Ovary (tissue), 3 donors: ENCODE measurements at regions not wholly inside any gene's neighbourhood (a gene's known extent, or its start where the extent isn't known, plus 50 kb on each side); places are given as distances from the start of the nearest gene placed in this dataset.

Source experiments
- EP300 ChIP-seq: sonication (generic); formaldehyde crosslinking; IDR thresholded peaks from one replicate; pipeline ENCODE4 v1.6.1; 2017; ENCODE audit warnings: antibody characterized with exemption
- POLR2A ChIP-seq: fragments of 450-650 bp; IDR thresholded peaks from one replicate; pipeline ENCODE4 v1.6.1; 2017; ENCODE audit warnings: antibody characterized with exemption, mild to moderate bottlenecking, moderate library complexity
- TF ChIP-seq, protein P1 (sequence below), 3 donors: fragments of 450-650 bp in 2 of 3; fragments of 200-600 bp in 1 of 3; IDR thresholded peaks; one replicate each; pipeline versions ENCODE4 v1.5.1 to v1.8.0; 2016 to 2022; ENCODE audit warnings: antibody characterized with exemption in 3 of 3, mild to moderate bottlenecking in 1 of 3
- donor health status: DM: no; HTN: no; CAD: no.

DNA sequence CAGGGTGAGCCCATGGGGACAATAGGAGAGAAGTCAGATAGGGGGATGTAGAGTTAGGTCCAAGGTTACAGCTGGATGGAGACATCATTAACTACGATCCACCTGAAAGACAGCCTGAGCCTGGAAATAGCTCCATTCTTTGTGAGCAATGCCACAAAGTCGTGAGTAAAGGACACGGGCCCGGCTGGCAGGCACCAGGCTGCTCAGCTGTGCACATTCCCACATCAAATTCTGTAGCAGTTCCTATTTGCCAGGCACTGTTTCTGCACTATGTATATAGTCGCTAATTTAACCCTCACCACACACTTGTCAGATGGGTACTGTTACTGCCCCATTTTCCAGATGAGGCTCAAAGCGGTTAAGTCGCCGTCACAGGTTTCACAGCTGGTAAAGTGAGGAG is 338.0 kb upstream of the KAZN start:
- TF ChIP-seq, protein P1, sequence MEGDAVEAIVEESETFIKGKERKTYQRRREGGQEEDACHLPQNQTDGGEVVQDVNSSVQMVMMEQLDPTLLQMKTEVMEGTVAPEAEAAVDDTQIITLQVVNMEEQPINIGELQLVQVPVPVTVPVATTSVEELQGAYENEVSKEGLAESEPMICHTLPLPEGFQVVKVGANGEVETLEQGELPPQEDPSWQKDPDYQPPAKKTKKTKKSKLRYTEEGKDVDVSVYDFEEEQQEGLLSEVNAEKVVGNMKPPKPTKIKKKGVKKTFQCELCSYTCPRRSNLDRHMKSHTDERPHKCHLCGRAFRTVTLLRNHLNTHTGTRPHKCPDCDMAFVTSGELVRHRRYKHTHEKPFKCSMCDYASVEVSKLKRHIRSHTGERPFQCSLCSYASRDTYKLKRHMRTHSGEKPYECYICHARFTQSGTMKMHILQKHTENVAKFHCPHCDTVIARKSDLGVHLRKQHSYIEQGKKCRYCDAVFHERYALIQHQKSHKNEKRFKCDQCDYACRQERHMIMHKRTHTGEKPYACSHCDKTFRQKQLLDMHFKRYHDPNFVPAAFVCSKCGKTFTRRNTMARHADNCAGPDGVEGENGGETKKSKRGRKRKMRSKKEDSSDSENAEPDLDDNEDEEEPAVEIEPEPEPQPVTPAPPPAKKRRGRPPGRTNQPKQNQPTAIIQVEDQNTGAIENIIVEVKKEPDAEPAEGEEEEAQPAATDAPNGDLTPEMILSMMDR (IDR thresholded peaks at IDR 0.05) = no peak
- no peak for TF ChIP-seq POLR2A
- TF ChIP-seq EP300 = no peak
